OCI-LY1 (cell line): ENCODE measurements at regions not wholly inside any gene's neighbourhood (a gene's known extent, or its start where the extent isn't known, plus 50 kb on each side); places are given as distances from the start of the nearest gene placed in this dataset.

Experiments used
- H2AFZ ChIP-seq: fragments of 200-600 bp; sonication (generic), shearing (Covaris generic); 2 replicates; pipeline ENCODE4 v1.6.0; 2014; ENCODE audit warnings: antibody characterized with exemption, mild to moderate bottlenecking, low read length
- H3F3A ChIP-seq: fragments of 200-600 bp; sonication (generic), shearing (Covaris generic); 2 replicates; pipeline ENCODE4 v1.6.0; 2014; ENCODE audit warnings: mild to moderate bottlenecking, antibody characterized with exemption, low read length, moderate library complexity; ENCODE audit not compliant: insufficient read depth
- H3K27ac ChIP-seq: fragments of 200-600 bp; sonication (generic); 2 replicates; pipeline ENCODE4 v1.5.1; 2014; ENCODE audit warnings: low read length, mixed run types, mild to moderate bottlenecking, low read depth; ENCODE audit not compliant: poor library complexity, severe bottlenecking
- H3K27me3 ChIP-seq: fragments of 200-600 bp; sonication (generic); 2 replicates; pipeline ENCODE4 v1.6.0; 2014; ENCODE audit warnings: antibody characterized with exemption, mild to moderate bottlenecking, low read length, moderate library complexity; ENCODE audit not compliant: insufficient read depth
- H3K36me3 ChIP-seq: fragments of 200-600 bp; sonication (generic); 2 replicates; pipeline ENCODE4 v1.6.1; 2014; ENCODE audit warnings: mild to moderate bottlenecking, antibody characterized with exemption, low read length, moderate library complexity, mixed read lengths; ENCODE audit not compliant: insufficient read depth
- H3K4me1 ChIP-seq: fragments of 200-600 bp; sonication (generic); 2 replicates; pipeline ENCODE4 v1.5.1; 2014; ENCODE audit warnings: mild to moderate bottlenecking, low read length, moderate library complexity; ENCODE audit not compliant: insufficient read depth, severe bottlenecking
- H3K4me2 ChIP-seq: fragments of 200-600 bp; sonication (generic), shearing (Covaris generic); 2 replicates; pipeline ENCODE4 v1.6.1; 2014; ENCODE audit warnings: low read length
- H3K4me3 ChIP-seq: fragments of 200-600 bp; sonication (generic); 2 replicates; pipeline ENCODE4 v1.5.1; 2014; ENCODE audit warnings: low read length, low read depth, mild to moderate bottlenecking, mixed read lengths; ENCODE audit not compliant: poor library complexity, severe bottlenecking
- H3K79me2 ChIP-seq: fragments of 200-600 bp; shearing (Covaris generic); 2 replicates; pipeline ENCODE4 v1.6.1; 2016; ENCODE audit warnings: mixed run types, low read length, mixed read lengths; ENCODE audit not compliant: insufficient read depth
- H3K9ac ChIP-seq: fragments of 200-600 bp; sonication (generic), shearing (Covaris generic); 2 replicates; pipeline ENCODE4 v1.6.1; 2014; ENCODE audit warnings: mild to moderate bottlenecking, low read length, mixed read lengths
- H3K9me2 ChIP-seq: fragments of 200-600 bp; sonication (generic), shearing (Covaris generic); 2 replicates; pipeline ENCODE4 v1.6.1; 2014; ENCODE audit warnings: low read depth, mild to moderate bottlenecking, low read length, mixed read lengths
- H3K9me3 ChIP-seq: fragments of 200-600 bp; shearing (Covaris generic); 2 replicates; pipeline ENCODE4 v1.6.1; 2014; ENCODE audit warnings: low read length, mixed read lengths
- H4K20me1 ChIP-seq: fragments of 200-600 bp; sonication (generic), shearing (Covaris generic); 2 replicates; pipeline ENCODE4 v1.6.0; 2016; ENCODE audit warnings: mild to moderate bottlenecking, low read length; ENCODE audit not compliant: insufficient read depth
- EZH2 ChIP-seq: fragments of 200-600 bp; sonication (generic), shearing (Covaris generic); IDR thresholded peaks from 2 replicates; pipeline ENCODE4 v1.8.0; 2017; ENCODE audit warnings: borderline replicate concordance, mixed run types, mild to moderate bottlenecking, antibody characterized with exemption, low read length, moderate library complexity, mixed read lengths
- TF ChIP-seq, protein P1 (sequence below): fragments of 200-600 bp; sonication (generic), shearing (Covaris generic); IDR thresholded peaks from 2 replicates; pipeline ENCODE4 v1.5.1; 2017; ENCODE audit warnings: mild to moderate bottlenecking, antibody characterized with exemption, low read length, moderate library complexity, mixed read lengths

DNA sequence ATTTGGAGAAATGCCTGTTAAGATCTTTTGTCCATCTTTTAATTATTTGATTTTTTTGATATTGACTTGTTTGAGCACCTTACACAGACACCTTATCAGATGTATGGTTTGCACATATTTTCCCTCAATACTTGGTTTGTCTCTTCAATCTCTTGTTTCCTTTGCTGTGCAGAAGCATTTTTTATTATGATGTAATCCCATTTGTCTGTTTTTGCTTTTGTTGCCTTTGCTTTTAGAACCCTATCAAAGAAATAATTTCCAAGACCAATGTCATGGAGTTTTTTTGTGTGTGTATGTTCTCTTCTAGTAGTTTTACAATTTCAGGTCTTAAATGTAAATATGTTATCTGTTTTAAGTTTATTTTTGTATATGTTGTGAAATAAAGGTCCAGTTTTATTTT is 73.9 kb downstream of the HTR1B start:
- Histone ChIP-seq H3K9ac (no peak overlapping the region), H3K4me2 (no peak overlapping the region), H3K36me3 (no peaks in the 10 kb centered on the region), H3K27me3 (no peaks in the 10 kb centered on the region), H3F3A (no peaks in the 10 kb centered on the region), H3K79me2 (no peaks in the 10 kb centered on the region), H3K27ac (no peak overlapping the region), H3K4me3 (no peak overlapping the region), H4K20me1 (no peaks in the 10 kb centered on the region), H2AFZ (no peak overlapping the region), H3K9me2 (no peaks in the 10 kb centered on the region), H3K4me1 (no peaks in the 10 kb centered on the region), H3K9me3 (no peaks in the 10 kb centered on the region)
- TF ChIP-seq, protein P1, sequence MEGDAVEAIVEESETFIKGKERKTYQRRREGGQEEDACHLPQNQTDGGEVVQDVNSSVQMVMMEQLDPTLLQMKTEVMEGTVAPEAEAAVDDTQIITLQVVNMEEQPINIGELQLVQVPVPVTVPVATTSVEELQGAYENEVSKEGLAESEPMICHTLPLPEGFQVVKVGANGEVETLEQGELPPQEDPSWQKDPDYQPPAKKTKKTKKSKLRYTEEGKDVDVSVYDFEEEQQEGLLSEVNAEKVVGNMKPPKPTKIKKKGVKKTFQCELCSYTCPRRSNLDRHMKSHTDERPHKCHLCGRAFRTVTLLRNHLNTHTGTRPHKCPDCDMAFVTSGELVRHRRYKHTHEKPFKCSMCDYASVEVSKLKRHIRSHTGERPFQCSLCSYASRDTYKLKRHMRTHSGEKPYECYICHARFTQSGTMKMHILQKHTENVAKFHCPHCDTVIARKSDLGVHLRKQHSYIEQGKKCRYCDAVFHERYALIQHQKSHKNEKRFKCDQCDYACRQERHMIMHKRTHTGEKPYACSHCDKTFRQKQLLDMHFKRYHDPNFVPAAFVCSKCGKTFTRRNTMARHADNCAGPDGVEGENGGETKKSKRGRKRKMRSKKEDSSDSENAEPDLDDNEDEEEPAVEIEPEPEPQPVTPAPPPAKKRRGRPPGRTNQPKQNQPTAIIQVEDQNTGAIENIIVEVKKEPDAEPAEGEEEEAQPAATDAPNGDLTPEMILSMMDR, result no peak
- TF ChIP-seq EZH2, result no peak

DNA sequence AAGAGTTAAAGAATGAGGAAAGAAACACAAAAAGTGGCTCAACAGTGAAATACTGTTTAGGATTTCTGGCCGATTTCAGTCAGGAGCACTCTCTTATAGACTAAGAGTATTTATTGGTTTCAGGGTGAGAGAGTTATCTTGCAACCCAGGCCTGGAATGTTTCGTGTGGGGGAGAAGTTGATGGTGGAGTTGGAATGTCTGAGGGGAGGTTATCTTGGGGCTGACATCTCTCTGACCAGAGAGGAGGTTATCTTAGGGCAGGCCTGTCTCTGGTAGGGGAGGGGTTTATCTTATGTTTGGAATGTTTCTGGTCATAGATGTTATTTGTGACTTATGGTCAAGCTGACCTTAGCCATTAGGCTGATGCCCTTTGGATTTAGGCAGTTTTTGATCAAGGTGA is 80.3 kb downstream of the HTR1B start:
- H3K27me3 ChIP-seq, result no peaks in the 10 kb centered on the region

DNA sequence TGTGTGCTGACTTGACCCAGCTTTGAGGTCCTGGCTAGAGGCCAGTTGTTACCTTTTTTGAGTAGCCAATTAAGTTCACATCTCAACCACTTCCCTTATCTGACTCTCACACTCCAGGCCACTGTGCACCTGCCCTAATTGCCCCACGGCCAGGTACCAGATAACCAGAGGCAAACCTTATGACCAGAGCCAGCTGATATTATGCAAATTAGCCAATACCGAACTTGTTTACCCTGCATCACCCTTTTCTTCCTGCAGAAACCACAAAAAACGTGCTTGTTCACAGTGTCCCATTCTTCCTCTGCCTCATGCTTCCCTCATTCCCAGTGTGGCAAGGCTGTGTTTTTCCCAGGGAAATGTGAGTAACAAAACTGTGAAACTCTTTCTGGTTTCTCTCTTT is 89.3 kb downstream of the HTR1B start:
- Histone ChIP-seq H2AFZ (no peak overlapping the region), H3K4me2 (no peak overlapping the region), H3K4me3 (no peak overlapping the region), H3K9me3 (no peaks in the 10 kb centered on the region), H3K27ac (no peak overlapping the region), H3K27me3 (no peaks in the 10 kb centered on the region), H3F3A (no peaks in the 10 kb centered on the region), H3K9me2 (no peaks in the 10 kb centered on the region), H3K9ac (no peak overlapping the region), H3K4me1 (no peaks in the 10 kb centered on the region), H4K20me1 (no peaks in the 10 kb centered on the region), H3K79me2 (no peaks in the 10 kb centered on the region), H3K36me3 (no peaks in the 10 kb centered on the region)
- TF ChIP-seq EZH2, result no peak
- TF ChIP-seq, protein P1, result no peak

More for the DNA sequence above, 80.3 kb downstream of the HTR1B start:
- Histone ChIP-seq H3K9ac (no peak overlapping the region), H3K4me3 (no peak overlapping the region), H3K79me2 (no peaks in the 10 kb centered on the region), H3K9me2 (no peaks in the 10 kb centered on the region), H3K4me2 (no peak overlapping the region), H3K36me3 (no peaks in the 10 kb centered on the region), H3K27ac (no peak overlapping the region), H3F3A (no peaks in the 10 kb centered on the region), H3K4me1 (no peaks in the 10 kb centered on the region), H4K20me1 (no peaks in the 10 kb centered on the region), H3K9me3 (no peaks in the 10 kb centered on the region), H2AFZ (no peak overlapping the region)
- TF ChIP-seq, protein P1, result no peak
- no peak for TF ChIP-seq EZH2
